Astrocyte (in vitro differentiated cells and primary cell): ENCODE measurements at regions not wholly inside any gene's neighbourhood (a gene's known extent, or its start where the extent isn't known, plus 50 kb on each side); places are given as distances from the start of the nearest gene placed in this dataset.
"Not testable (repeated sequence)": the region's sequence is repeated elsewhere in the genome, so short reads cannot be mapped to it uniquely, and the experiment has no call there.

Experiments used
- CTCF ChIP-seq: IDR thresholded peaks from 2 replicates; pipeline ENCODE4 v1.5.1; 2011; ENCODE audit warnings: low read depth, mild to moderate bottlenecking, inconsistent platforms, low read length, moderate library complexity; ENCODE audit not compliant: insufficient read depth
- EZH2 ChIP-seq: IDR thresholded peaks from 2 replicates; pipeline ENCODE4 v1.6.1; 2012; ENCODE audit warnings: mild to moderate bottlenecking, low read length, inconsistent platforms; ENCODE audit not compliant: insufficient read depth

DNA sequence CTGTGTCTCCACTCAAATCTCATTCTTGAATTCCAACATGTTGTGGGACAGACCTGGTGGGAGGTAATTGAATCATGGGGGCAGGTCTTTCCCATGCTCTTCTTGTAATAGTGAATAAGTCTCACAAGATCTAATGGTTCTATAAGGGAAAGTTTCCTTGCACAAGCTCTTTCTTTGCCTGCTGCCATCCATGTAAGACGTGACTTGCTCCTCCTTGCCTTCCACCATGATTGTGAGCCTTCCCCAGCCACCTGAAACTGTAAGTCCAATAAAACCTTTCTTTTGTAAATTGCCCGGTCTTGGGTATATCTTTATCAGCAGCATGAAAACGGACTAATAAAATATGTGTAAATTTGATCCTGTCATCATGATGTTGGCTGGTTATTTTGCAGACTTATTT is 471.9 kb downstream of the JRKL start:
- TF ChIP-seq CTCF, EZH2: not testable (repeated sequence)
